ENCODE measurements at regions not wholly inside any gene's neighbourhood (a gene's known extent, or its start where the extent isn't known, plus 50 kb on each side); places are given as distances from the start of the nearest gene placed in this dataset.

GRCh38 chr4:64960516-64960915, 551.3 kb upstream of the TECRL start:
- H3K9me3 ChIP-seq (ENCODE audit: low read length) = no peaks in the 10 kb centered on the region
- ATAC-seq (no peak), DNase-seq (no peak)
- POLR2A ChIA-PET (ENCODE audit: unreplicated experiment) = no interaction called here
- H2AFZ ChIP-seq (ENCODE audit: low read length) = no peak overlapping the region
- H3K9ac ChIP-seq (ENCODE audit: low read length) = no peak overlapping the region
- H3K27me3 ChIP-seq (ENCODE audit: low read length) = no peaks in the 10 kb centered on the region
- no peaks in the 10 kb centered on the region for H3K4me1 ChIP-seq (ENCODE audit: insufficient read depth, low read length)
- H3K27ac ChIP-seq (ENCODE audit: low read length) = no peak overlapping the region
- H3F3A ChIP-seq (ENCODE audit: low read length, unreplicated experiment) = no peaks in the 10 kb centered on the region
- H3K9me2 ChIP-seq (replicated peaks; ENCODE audit: low read length) = no peaks in the 10 kb centered on the region
- H4K20me1 ChIP-seq (ENCODE audit: low read length) = no peaks in the 10 kb centered on the region
- no TSS peak for BruUV-seq (replicated peaks)
- H3K36me3 ChIP-seq (ENCODE audit: low read depth, low read length) = no peaks in the 10 kb centered on the region
- no peak overlapping the region for H3K4me2 ChIP-seq (ENCODE audit: low read length)
- TF ChIP-seq EZH2phosphoT487 (IDR thresholded peaks at IDR 0.05; ENCODE audit: borderline replicate concordance, low read length) = no peak
- TF ChIP-seq EZH2 (IDR thresholded peaks at IDR 0.05; ENCODE audit: low read length, unreplicated experiment) = no peak
- TF ChIP-seq CTCF (conservative IDR thresholded peaks at IDR 0.05; ENCODE audit: low read depth, low read length) = no peak
- H3K79me2 ChIP-seq (ENCODE audit: low read length) = no peaks in the 10 kb centered on the region
- CTCF ChIA-PET = no interaction called here
- H3K4me3 ChIP-seq (ENCODE audit: low read length) = no peak overlapping the region
- intact Hi-C loops (cut with micrococcal nuclease) = no loop called here

GRCh38 chr4:64940698-64941097, 531.4 kb upstream of the TECRL start:
- intact Hi-C loops (cut with micrococcal nuclease) = loop anchor here (2.0 kb wide), 1 partner anchor 158 kb away; no protein-coding TSS in a partner anchor
- Histone ChIP-seq H3K27ac (ENCODE audit: low read length) (0 out of 2 replicates have a peak overlapping the region, but pooled peaks have one; percentile 7), H3K9me3 (ENCODE audit: low read length) (no peaks in the 10 kb centered on the region), H3F3A (ENCODE audit: low read length, unreplicated experiment) (no peaks in the 10 kb centered on the region), H3K9ac (ENCODE audit: low read length) (no peak overlapping the region), H4K20me1 (ENCODE audit: low read length) (no peaks in the 10 kb centered on the region), H3K4me3 (ENCODE audit: low read length) (no peak overlapping the region), H3K9me2 (replicated peaks; ENCODE audit: low read length) (no peaks in the 10 kb centered on the region), H3K79me2 (ENCODE audit: low read length) (no peaks in the 10 kb centered on the region), H3K4me2 (ENCODE audit: low read length) (peak overlapping the region; percentile 7; the same call in 1 of the 2 replicates), H2AFZ (ENCODE audit: low read length) (no peak overlapping the region), H3K27me3 (ENCODE audit: low read length) (no peaks in the 10 kb centered on the region), H3K4me1 (ENCODE audit: insufficient read depth, low read length) (peaks cover 20% of the 10 kb centered on the region), H3K36me3 (ENCODE audit: low read depth, low read length) (no peaks in the 10 kb centered on the region)
- BruUV-seq (replicated peaks) = no TSS peak
- DNase-seq (peak; percentile 95), ATAC-seq (peak; percentile 99)
- POLR2A ChIA-PET (ENCODE audit: unreplicated experiment) = no interaction called here
- CTCF ChIA-PET = no interaction called here
- TF ChIP-seq EZH2phosphoT487 (IDR thresholded peaks at IDR 0.05; ENCODE audit: borderline replicate concordance, low read length) = no peak
- no peak for TF ChIP-seq EZH2 (IDR thresholded peaks at IDR 0.05; ENCODE audit: low read length, unreplicated experiment)
- no peak for TF ChIP-seq CTCF (conservative IDR thresholded peaks at IDR 0.05; ENCODE audit: low read depth, low read length)

- peaks cover 6% of the 10 kb centered on the region; the same call in 1 of the 2 replicates for H3K4me1 ChIP-seq (ENCODE audit: insufficient read depth, low read length)
- ChIA-PET POLR2A (ENCODE audit: unreplicated experiment) (no interaction called here), CTCF (no interaction called here)
- no peak for TF ChIP-seq EZH2phosphoT487 (IDR thresholded peaks at IDR 0.05; ENCODE audit: borderline replicate concordance, low read length)
- no peak for TF ChIP-seq CTCF (conservative IDR thresholded peaks at IDR 0.05; ENCODE audit: low read depth, low read length)
- no peak for TF ChIP-seq EZH2 (IDR thresholded peaks at IDR 0.05; ENCODE audit: low read length, unreplicated experiment)
- DNase-seq (no peak), ATAC-seq (no peak)
- no peaks in the 10 kb centered on the region for H3K9me3 ChIP-seq (ENCODE audit: low read length)
- H3K4me2 ChIP-seq (ENCODE audit: low read length) = no peak overlapping the region
- no peak overlapping the region for H3K9ac ChIP-seq (ENCODE audit: low read length)
- H3K27me3 ChIP-seq (ENCODE audit: low read length) = no peaks in the 10 kb centered on the region
- no peak overlapping the region for H3K27ac ChIP-seq (ENCODE audit: low read length)
- H3K79me2 ChIP-seq (ENCODE audit: low read length) = no peaks in the 10 kb centered on the region
- no peak overlapping the region for H3K4me3 ChIP-seq (ENCODE audit: low read length)
- intact Hi-C loops (cut with micrococcal nuclease) = no loop called here
- no TSS peak for BruUV-seq (replicated peaks)
- no peaks in the 10 kb centered on the region for H4K20me1 ChIP-seq (ENCODE audit: low read length)
- no peaks in the 10 kb centered on the region for H3K36me3 ChIP-seq (ENCODE audit: low read depth, low read length)
- no peaks in the 10 kb centered on the region for H3F3A ChIP-seq (ENCODE audit: low read length, unreplicated experiment)
- no peaks in the 10 kb centered on the region for H3K9me2 ChIP-seq (replicated peaks; ENCODE audit: low read length)
- no peak overlapping the region for H2AFZ ChIP-seq (ENCODE audit: low read length)
Measured at GRCh38 chr4:64935469-64936001, 526.3 kb upstream of the TECRL start.
